Ovary (tissue), 3 donors: ENCODE measurements at regions not wholly inside any gene's neighbourhood (a gene's known extent, or its start where the extent isn't known, plus 50 kb on each side); places are given as distances from the start of the nearest gene placed in this dataset.

Experiments
- EP300 ChIP-seq: sonication (generic); formaldehyde crosslinking; IDR thresholded peaks from one replicate; pipeline ENCODE4 v1.6.1; 2017; ENCODE audit warnings: antibody characterized with exemption
- POLR2A ChIP-seq: fragments of 450-650 bp; IDR thresholded peaks from one replicate; pipeline ENCODE4 v1.6.1; 2017; ENCODE audit warnings: antibody characterized with exemption, mild to moderate bottlenecking, moderate library complexity
- TF ChIP-seq, protein P1 (sequence below), 3 donors: fragments of 450-650 bp in 2 of 3; fragments of 200-600 bp in 1 of 3; IDR thresholded peaks; one replicate each; pipeline versions ENCODE4 v1.5.1 to v1.8.0; 2016 to 2022; ENCODE audit warnings: antibody characterized with exemption in 3 of 3, mild to moderate bottlenecking in 1 of 3
- donor health status: DM: no; HTN: no; CAD: no.

DNA sequence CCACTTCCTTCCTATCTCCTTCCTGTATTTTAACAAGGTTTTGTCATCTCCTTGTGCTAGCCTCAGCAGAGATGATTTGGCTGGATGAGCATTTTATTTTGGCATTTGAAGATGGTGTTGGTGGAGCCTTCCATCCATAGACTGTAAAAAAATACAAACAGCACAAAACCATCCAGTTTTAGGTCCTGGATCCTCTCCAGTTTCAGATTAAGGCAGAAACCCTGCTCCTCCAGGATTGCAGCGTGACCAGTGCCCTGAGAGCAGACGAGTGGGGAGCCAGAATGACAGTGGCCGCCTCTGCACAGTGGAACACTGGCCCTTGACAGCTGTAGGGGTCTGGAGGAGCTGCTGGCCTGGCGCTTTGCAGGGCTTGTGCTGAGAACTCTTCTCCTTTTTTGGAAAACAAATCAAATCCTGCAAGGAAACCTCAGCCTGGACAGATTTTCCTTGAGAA, 72.2 kb upstream of the GADD45A start:
- TF ChIP-seq, protein P1, sequence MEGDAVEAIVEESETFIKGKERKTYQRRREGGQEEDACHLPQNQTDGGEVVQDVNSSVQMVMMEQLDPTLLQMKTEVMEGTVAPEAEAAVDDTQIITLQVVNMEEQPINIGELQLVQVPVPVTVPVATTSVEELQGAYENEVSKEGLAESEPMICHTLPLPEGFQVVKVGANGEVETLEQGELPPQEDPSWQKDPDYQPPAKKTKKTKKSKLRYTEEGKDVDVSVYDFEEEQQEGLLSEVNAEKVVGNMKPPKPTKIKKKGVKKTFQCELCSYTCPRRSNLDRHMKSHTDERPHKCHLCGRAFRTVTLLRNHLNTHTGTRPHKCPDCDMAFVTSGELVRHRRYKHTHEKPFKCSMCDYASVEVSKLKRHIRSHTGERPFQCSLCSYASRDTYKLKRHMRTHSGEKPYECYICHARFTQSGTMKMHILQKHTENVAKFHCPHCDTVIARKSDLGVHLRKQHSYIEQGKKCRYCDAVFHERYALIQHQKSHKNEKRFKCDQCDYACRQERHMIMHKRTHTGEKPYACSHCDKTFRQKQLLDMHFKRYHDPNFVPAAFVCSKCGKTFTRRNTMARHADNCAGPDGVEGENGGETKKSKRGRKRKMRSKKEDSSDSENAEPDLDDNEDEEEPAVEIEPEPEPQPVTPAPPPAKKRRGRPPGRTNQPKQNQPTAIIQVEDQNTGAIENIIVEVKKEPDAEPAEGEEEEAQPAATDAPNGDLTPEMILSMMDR (IDR thresholded peaks at IDR 0.05): no peak
- TF ChIP-seq POLR2A: no peak
- TF ChIP-seq EP300: no peak
